T-helper 1 cell treated with Interleukin-12 subunit alpha and Interleukin-12 subunit beta and Interleukin-4 antibody, amounts not matched to agents 30 ng/mL and 1 ng/mL, for 36 hours (primary cell): ENCODE measurements at regions not wholly inside any gene's neighbourhood (a gene's known extent, or its start where the extent isn't known, plus 50 kb on each side); places are given as distances from the start of the nearest gene placed in this dataset.

Source experiments
- intact Hi-C: fragments of 100-400 bp; cut with micrococcal nuclease; formaldehyde crosslinking; loops from one replicate; pipeline ENCODE4 v1.15.1; 2024

DNA sequence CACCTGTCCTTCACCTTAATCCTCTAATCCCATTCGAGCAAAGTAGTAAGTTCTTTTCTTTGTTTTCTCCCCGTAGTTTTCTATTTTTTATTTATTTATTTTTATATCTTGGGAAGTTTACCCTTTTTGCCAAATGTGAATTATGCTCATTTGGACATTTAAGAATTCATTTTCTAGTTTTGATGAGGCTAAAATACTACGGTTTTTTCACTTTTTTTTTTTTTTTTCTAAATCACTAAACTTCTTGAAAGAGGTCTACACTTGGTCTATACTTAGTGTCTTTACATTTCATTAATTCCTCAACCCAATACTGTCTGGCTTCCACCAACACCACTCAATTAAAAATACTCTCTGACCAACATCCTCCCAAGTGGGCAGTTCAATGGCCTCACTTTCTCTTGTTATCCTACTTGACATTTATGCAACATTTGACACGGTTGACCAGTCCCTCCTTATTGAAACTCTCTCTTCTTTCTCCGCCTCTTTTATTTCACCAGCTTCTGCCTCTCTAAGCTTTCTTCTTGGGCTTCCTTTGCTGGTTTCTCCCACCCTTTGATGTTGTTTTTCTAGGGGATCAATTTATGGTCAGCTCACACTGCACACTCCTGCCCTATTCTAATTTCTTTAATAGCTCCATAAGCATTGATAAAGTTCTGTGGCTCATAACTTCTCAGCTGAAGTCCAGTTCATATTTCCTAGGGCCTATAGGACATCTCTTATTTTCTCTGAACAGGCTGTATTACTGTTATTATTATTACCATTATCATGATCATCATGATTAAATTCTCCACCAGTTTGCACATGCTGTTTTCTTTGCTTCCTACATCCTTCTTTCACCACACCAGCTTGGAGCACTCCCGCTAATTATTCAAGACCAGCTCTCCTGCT is 72.6 kb upstream of the CITED2 start:
- intact Hi-C loops, result no loop called here

DNA sequence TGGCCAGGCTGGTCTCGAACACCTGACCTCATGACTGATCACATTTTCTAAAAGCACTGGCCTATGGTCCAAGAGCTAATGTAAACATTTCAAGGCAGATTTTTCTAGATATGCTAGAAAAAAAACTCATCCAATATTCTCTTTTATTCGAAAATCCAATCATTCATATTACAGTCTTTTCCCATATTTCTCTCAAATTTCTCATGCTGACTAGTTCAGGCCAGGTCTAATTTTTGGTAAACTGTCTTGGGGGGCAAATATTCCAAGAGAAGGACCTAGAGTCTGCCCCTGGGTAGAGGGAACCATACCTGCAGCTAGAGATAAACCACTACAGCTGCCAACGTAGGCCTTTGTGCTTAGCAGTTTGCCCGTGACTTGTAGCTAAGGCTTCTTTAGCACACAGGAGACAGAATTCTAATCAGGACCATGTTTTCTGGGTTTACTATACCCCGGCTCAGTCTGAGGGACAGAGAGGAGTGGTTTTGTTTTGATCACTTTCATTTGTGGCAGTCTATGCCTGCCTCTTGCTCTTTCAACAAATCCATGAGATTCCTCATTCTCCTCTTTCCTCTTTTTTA is 71.8 kb upstream of the CITED2 start:
- intact Hi-C loops, result no loop called here

- intact Hi-C loops, result loop anchor here (5.0 kb wide), 1 partner anchor 1153 kb away; no protein-coding TSS in a partner anchor
Observed at GRCh38 chr6:139444273-139444787, 69.9 kb upstream of the CITED2 start.

DNA sequence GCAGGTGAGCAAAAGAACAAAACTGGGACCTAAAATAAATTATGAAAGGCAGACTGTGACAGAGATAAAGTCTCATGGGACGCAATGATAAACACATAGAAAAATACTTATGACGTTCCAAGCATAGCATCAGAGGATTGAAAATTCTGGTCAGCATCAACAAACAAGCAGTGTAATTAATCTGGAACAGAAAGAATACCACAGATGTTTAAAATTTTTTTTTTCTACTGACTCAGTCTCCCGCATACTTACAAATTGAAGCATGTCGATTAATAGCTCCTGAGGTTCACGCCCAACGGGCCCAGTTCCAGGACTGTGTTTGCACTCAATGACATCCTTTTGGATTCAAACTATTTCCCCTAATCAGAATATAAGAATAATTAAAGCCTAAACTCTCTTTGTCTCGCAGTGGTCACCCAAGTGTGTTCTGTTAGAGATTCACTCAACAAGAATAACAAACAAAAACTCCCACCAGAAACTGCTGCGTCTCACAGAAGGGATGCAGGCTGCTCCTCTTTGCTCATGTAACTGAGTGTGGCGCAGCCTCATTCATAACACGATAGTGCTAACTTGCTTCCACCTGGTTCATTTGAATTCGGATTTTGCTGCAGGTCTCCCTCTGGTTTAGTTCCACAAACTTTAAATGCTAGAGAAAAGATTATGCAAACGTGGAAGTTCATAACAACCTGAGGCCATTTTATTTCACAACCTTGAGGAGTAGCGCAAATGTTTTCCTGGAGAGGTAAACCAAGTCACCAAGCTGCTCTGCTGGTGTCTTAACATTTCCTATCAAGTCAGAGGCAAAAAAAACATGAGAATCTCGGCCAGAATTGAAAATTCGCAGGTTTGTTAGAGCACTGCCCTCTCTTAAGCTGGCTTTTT is 69.0 kb upstream of the CITED2 start:
- intact Hi-C loops, result loop anchor here (2.0 to 5.0 kb wide), 2 partner anchors 97 to 1154 kb away; no protein-coding TSS in a partner anchor

DNA sequence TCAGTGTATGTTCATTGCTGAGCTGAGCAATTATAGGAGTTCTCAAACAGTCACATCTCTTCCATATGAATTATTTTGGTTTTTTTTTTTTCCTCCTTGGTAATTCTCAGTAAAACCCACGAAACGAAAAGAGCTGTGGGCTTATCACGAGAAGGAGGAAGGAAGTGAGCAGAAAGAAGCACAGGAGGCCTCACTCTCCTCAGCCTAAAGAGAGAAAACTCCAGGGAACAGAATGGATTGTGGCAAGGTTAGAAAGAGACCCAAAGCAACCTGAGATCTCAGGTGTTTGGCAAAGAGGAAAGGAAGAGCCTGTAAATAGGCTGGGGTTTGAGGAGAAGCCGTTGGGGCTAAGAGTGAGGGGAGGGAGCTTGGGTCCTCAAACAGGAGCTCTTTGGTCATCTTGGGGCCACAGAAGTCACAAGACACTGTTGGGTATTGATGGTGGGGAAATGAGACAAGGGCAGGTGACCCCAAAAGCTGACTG is 67.8 kb upstream of the CITED2 start:
- intact Hi-C loops, result loop anchor here (1.0 to 5.0 kb wide), 3 partner anchors 67 to 1155 kb away; no protein-coding TSS in a partner anchor

DNA sequence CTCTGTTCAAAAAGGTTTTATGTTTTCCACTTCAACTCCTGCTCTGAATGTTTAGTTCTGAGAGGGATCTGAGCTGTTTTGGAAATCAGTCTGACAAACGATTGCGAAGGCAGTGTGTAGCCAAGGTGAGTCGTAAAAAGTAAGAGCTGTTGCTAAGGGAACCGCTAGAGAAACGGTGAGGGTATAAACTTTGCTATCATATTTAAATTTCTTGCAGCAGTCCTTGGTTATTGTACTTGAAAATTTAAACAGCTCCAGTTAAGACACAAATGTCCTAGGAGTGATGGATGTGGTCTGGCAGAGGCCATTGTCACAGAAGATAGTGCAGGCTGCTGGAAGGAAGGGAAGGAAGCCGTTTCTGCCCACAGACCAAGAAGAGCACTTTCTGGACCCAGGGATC is 64.9 kb upstream of the CITED2 start:
- intact Hi-C loops, result no loop called here

DNA sequence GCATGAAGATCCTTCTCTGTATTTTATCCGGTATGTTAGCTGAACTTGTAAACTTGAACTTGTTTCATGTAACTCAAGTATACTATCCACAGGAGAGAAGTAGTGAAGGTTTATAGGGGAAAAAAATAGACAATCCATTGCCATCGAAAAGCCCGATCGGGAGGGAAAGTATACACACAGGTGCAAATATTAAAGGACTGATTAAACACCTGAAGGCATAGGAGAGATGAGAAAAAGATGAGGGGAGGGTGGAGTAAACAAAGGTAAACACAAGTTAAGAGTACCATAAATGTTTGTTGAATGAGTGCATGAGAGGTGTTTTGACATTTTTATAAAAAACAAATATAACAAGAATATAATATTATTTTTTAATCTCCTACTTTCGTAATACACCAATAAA is 64.3 kb upstream of the CITED2 start:
- intact Hi-C loops, result no loop called here

GRCh38 chr6:139436957-139437348 is 62.5 kb upstream of the CITED2 start:
- intact Hi-C loops, result no loop called here

- intact Hi-C loops, result no loop called here
Observed at GRCh38 chr6:139436200-139436956, 61.9 kb upstream of the CITED2 start.

- intact Hi-C loops, result no loop called here
Observed at GRCh38 chr6:139433631-139434419, 59.4 kb upstream of the CITED2 start.

DNA sequence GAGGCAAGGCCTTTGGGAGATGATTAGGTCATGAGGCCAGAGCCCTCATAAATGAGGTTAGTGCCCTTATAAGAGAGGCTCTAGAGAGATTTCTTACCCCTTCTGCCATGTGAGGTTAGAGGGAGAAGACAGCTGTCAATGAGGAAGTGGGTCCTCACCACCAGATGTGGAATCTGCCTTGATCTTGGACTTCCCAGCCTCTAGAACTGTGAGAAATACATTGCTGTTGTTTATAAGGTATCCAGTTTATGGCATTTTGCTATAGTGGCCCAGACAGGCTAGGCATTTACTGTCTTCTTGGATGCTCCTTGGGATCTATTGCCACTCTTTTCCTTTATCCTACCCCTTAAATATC is 57.1 kb upstream of the CITED2 start:
- intact Hi-C loops, result no loop called here

GRCh38 chr6:139430899-139431601 is 56.6 kb upstream of the CITED2 start:
- intact Hi-C loops, result no loop called here

DNA sequence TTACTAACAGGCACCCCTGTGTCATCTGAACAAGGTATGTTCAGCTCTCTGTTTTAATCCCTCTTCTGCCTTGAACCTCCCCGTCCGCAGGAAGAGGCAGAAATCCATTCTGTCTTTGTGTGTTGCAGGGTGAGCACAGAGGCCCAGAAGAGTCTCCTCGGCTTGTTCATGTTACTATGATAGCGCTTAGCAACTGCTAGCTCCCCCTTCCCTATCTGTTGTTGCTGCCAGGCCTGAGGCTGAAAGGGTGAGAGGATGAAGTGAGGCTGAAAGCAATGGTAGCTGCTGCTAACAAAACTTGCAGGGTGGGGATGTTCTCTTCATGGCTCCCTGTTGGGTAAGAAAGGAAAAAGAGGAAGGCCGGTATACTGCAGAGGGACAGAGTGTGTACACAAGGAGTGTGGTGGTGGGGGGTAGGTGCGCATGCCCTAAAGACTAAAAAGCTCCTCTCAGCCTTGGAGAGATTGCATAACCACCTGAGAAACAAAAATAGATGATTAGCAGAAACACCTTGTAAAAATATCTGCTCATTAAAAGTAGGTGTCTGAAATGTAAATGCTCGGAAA is 55.2 kb upstream of the CITED2 start:
- intact Hi-C loops, result no loop called here

- intact Hi-C loops, result no loop called here
Observed at GRCh38 chr6:139427199-139427598, 52.8 kb upstream of the CITED2 start.

- intact Hi-C loops, result no loop called here
Observed at GRCh38 chr6:139426795-139427194, 52.3 kb upstream of the CITED2 start.

- intact Hi-C loops, result no loop called here
Observed at GRCh38 chr6:139425780-139426179, 51.3 kb upstream of the CITED2 start.

GRCh38 chr6:139423971-139424667 is 49.7 kb upstream of the CITED2 start:
- intact Hi-C loops, result no loop called here
